ENCODE measurements at regions not wholly inside any gene's neighbourhood (a gene's known extent, or its start where the extent isn't known, plus 50 kb on each side); places are given as distances from the start of the nearest gene placed in this dataset.

GRCh38 chr20:48292806-48293205 is 507.5 kb upstream of the SULF2 start:
- DNase-seq, result no peak

DNA sequence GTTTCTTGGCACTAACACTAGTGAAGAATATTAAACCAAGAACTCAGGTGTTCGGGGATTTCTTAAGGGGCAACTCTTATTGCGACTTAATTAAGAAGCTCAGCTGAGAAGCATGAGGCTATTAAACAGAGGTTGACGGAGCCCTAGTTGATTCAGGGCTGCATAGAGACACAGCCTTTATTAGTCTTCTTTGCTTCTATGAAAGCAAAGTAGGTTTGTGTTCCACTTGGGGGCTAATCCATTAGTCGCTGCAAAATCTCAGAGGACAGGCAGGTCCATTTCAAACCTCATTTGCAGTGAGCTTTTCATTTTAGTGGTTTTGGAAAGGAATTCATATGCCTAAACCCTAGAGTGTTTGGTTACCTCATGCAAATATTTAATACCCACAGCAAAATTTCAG is 506.6 kb upstream of the SULF2 start:
- no peak for DNase-seq

- no peak for DNase-seq
Observed at GRCh38 chr20:48288930-48289507, 503.7 kb upstream of the SULF2 start.

GRCh38 chr20:48287552-48288170 is 502.4 kb upstream of the SULF2 start:
- DNase-seq, result no peak

DNA sequence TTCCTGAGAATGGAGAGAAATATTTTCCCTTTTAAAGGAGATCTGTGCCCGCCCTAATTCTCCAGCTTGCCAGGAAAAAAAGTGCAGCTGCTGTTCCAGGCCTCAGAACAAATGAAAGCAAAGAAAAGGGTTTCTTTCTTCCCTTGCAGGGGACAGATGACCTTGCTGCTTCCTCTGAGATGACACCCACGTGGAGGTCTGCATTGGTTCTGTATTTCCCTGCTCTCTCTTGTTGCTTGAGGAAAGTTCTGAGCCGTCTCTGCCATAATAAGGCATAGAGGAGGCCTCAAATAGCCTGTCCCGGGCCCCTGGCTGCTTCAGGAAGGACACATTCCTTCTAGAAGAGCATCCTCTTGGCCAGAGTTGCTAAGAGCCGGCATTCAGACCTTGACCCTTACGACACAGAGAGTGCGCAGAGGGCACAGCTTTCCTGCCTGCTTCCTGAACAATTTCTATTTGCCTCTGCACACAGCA is 501.8 kb upstream of the SULF2 start:
- no peak for DNase-seq

DNA sequence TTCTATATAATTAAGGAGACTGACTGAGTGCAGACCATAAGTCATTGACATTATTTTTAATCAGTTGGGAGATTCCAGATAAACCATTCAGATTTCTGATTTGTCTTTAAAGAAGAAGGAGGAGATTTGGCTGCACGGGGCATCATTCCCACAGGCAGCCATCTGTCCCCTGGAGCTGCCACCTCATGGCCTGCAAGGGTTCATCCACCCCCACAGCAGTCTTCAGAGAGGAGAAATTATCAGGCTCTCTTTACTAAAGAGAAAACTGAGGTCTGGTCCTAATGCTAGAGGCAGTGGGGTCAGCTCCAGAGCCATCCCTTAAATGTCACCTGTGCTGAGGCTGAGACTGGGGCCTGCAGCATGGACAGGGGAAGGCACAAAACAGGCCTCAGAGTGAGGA is 501.3 kb upstream of the SULF2 start:
- no peak for DNase-seq

GRCh38 chr20:48285656-48286055 is 500.4 kb upstream of the SULF2 start:
- DNase-seq, result no peak

GRCh38 chr20:48284837-48285236 is 499.6 kb upstream of the SULF2 start:
- DNase-seq, result no peak

DNA sequence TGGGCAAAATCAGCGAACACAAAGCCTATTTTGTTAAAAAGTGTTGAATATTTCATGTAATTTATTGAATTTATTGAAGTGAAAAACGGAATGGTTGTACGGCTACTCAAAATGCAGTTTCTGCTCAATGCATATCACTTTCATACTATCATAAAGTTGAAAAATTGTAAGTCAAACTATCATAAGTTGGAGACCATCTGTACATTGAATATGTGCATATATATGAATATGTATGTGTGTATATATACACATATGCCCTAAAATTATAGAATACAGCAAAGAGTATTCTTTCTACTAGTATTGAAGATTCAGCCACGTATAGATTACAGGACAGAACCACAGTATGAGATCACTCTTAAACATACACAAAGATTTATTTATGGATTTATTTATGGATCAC is 499.0 kb upstream of the SULF2 start:
- no peak for DNase-seq

DNA sequence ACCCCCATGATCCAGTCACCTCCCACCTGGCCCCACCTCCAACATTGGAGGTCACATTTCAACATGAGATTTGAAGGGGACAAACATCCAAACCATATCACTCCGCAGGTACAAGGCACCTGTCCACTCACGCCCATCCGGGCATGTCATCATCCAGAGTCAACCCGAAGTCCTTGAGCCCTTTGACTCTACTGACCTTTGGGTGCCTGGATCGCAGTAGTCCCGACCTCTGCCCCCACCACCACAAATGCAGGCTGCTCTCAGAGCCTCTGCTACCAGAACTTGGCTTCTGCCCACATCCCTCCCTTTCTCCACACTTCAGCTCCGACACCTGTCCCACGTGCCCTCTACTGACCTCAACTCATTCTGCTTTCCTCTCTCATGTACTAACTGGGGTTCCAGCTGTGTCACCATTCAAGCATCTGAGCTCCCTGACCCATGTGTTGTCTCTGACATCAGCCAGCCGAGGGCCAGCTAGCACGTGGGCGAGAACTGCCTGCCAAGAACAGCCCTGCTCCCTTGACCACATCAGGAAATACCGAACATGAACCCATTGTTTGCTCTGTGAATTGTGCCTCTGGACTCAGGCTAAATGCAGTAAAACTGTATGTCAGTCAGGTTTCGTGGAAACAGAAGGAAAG is 498.3 kb upstream of the SULF2 start:
- peak in 1 of 2 donors; percentile 3 for DNase-seq

- DNase-seq, result no peak
Observed at GRCh38 chr20:48282591-48283228, 497.4 kb upstream of the SULF2 start.

GRCh38 chr20:48281501-48281900 is 496.2 kb upstream of the SULF2 start:
- DNase-seq, result no peak

- DNase-seq, result no peak
Observed at GRCh38 chr20:48278961-48279481, 493.7 kb upstream of the SULF2 start.

DNA sequence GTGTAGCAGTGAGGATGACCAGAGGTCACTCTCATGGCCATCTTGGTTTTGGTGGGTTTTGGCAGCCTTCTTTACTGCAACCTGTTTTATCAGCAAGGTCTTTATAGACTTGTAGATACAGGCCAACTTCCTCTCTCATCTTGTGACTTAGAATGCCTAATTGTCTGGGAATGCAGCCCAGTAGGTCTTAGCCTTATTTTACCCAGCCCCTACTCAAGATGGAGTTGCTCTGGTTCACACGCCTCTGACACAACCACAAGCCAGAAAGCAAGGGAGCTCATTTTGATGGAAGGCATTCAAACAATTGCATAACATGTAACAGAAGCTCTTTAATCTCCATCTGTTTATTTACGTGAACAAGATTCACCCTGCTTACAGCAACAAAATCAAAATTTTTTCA is 492.0 kb upstream of the SULF2 start:
- no peak for DNase-seq

DNA sequence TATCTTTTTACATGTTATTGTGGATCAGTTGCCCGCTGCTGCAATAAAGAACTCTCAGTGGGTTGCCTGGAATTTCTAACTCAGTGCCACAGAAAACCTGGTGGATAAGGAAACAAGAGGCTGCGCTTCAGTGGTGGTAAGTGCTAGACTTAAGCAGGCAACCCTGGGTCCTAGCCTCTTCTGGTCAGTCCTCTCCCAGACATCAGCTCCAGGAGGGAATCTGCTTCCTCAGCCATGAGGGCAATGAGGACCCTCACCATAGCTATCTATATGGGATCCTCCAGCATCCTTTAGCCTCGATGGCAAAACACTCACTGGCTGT is 490.7 kb upstream of the SULF2 start:
- no peak for DNase-seq

- no peak for DNase-seq
Observed at GRCh38 chr20:48275286-48276020, 490.2 kb upstream of the SULF2 start.

DNA sequence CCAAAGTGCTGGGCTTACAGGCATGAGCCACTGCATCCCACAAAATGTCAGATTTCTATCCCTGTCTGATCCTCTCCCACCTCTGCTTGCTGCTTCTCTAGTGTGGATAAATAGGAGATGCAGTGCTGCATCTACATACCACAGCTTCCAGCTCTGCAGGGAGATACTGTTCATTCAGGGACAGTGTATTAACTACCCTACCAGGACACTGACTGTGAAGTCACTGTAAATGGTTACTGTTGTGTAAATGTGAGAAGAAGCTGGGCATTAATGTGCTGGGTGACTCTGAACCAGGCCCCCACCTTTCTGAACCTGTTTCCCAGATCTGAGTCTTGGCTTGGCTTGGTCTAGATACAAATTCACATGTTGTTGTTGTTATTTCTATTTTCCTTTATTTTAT is 488.6 kb upstream of the SULF2 start:
- DNase-seq, result no peak

DNA sequence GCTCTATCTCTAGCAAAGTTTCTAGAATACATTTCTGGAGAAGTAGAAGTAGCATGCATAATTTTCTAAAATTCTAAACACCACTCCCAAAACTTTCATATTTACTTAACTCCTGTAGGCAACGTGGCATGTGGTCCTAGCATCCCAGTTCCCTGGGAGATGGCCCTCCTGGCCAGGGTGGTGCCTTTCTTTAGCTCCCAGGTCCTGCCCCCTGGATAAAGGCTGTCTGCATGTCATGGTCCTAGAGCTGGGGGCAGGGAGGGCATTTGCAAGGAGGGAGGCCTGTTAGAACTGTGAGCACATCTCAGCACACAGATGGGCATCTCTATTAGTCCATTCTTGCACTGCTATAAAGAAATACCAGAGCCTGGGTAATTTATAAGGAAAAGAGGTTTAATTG is 485.6 kb upstream of the SULF2 start:
- DNase-seq, result no peak

GRCh38 chr20:48267860-48268633 is 482.8 kb upstream of the SULF2 start:
- no peak for DNase-seq

DNA sequence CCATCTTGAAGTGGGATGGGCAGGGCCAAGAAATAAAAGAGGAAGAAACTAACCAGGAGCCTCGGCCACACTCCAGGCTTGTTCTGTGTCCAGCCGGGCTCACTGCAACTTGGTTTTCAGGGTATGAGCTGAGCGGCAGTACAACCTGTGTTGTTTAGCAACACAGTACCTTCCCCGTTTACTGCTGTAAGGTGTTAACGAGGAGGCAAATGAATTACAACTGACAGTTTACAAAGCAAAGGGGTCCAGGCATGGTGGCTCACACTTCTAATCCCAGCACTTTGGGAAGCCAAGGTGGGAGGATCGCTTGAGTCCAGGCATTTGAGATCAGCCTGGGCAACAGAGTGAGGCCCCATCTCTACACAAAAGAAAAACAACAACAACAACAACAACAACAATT is 481.3 kb upstream of the SULF2 start:
- DNase-seq, result no peak

GRCh38 chr20:48265791-48266190 is 480.5 kb upstream of the SULF2 start:
- DNase-seq, result no peak

- DNase-seq, result no peak
Observed at GRCh38 chr20:48262955-48263354, 477.7 kb upstream of the SULF2 start.

Data from inflammatory macrophage treated with lipopolysaccharide for 1 hour (primary cell).